CD14-positive monocyte (primary cell): ENCODE measurements at regions not wholly inside any gene's neighbourhood (a gene's known extent, or its start where the extent isn't known, plus 50 kb on each side); places are given as distances from the start of the nearest gene placed in this dataset.

ENCODE experiments used
- DNase-seq, 3 donors: peaks; one replicate each; pipeline ENCODE4 v3.0.0-alpha.2; 2011 to 2022
- H2AFZ ChIP-seq: 2 replicates; pipeline ENCODE4 v1.6.0; 2012; ENCODE audit warnings: mild to moderate bottlenecking, low read depth, low read length, inconsistent platforms; ENCODE audit not compliant: insufficient read depth, poor library complexity, severe bottlenecking
- H3K27ac ChIP-seq, 2 donors: 1 replicate in 1 of 2; 2 replicates in 1 of 2; pipeline ENCODE4 v1.5.1; 2012 to 2013; ENCODE audit warnings: low read length in 2 of 2, control low read depth in 1 of 2, inconsistent platforms in 1 of 2, low read depth in 1 of 2, mild to moderate bottlenecking in 1 of 2
- H3K27me3 ChIP-seq, 2 donors: one replicate each; pipeline versions ENCODE4 v1.6.0 to v1.6.1; 2011 to 2013; ENCODE audit warnings: low read length in 2 of 2; ENCODE audit not compliant: control insufficient read depth in 2 of 2, insufficient read depth in 2 of 2
- H3K36me3 ChIP-seq, 2 donors: replicated peaks in 1 of 2; 1 replicate in 1 of 2; 2 replicates in 1 of 2; pipeline versions ENCODE4 v1.5.1 to v1.6.1; 2012 to 2013; ENCODE audit warnings: low read length in 2 of 2, control low read depth in 1 of 2, inconsistent platforms in 1 of 2, mild to moderate bottlenecking in 1 of 2; ENCODE audit not compliant: insufficient read depth in 2 of 2, control insufficient read depth in 1 of 2
- H3K4me1 ChIP-seq, 2 donors: 1 replicate in 1 of 2; 2 replicates in 1 of 2; pipeline versions ENCODE4 v1.5.1 to v1.6.1; 2012 to 2013; ENCODE audit warnings: low read length in 2 of 2, control low read depth in 1 of 2, inconsistent platforms in 1 of 2, mild to moderate bottlenecking in 1 of 2, moderate library complexity in 1 of 2; ENCODE audit not compliant: insufficient read depth in 2 of 2, control insufficient read depth in 1 of 2
- H3K4me2 ChIP-seq: replicated peaks from 2 replicates; pipeline ENCODE3; 2012; ENCODE audit warnings: low read length, moderate library complexity, mild to moderate bottlenecking; ENCODE audit not compliant: poor library complexity, severe bottlenecking; ENCODE audit errors: extremely low read depth
- H3K4me3 ChIP-seq, 3 experiments: fragments of 200-600 bp in 1 of 3; sonication (generic) in 1 of 3; replicated peaks in 1 of 3; 1 replicate in 2 of 3; 2 replicates in 1 of 3; pipeline ENCODE4 v1.5.1; 2011 to 2013; ENCODE audit warnings: low read length in 3 of 3, mild to moderate bottlenecking in 3 of 3, control low read depth in 2 of 3, low read depth in 2 of 3, inconsistent platforms in 1 of 3, moderate library complexity in 1 of 3
- H3K79me2 ChIP-seq: 2 replicates; pipeline ENCODE4 v1.6.0; 2012; ENCODE audit warnings: mild to moderate bottlenecking, control low read depth, inconsistent platforms, low read length, moderate library complexity; ENCODE audit not compliant: insufficient read depth
- H3K9ac ChIP-seq: 2 replicates; pipeline ENCODE4 v1.6.0; 2017; ENCODE audit warnings: low read length, mild to moderate bottlenecking; ENCODE audit not compliant: insufficient read depth, poor library complexity, severe bottlenecking
- H3K9me3 ChIP-seq, 2 donors: replicated peaks in 1 of 2; 1 replicate in 1 of 2; 2 replicates in 1 of 2; pipeline versions ENCODE4 v1.5.1 to v1.6.1; 2012 to 2013; ENCODE audit warnings: low read length in 2 of 2, control low read depth in 1 of 2; ENCODE audit not compliant: control insufficient read depth in 1 of 2, insufficient read depth in 1 of 2
- H4K20me1 ChIP-seq: 2 replicates; pipeline ENCODE4 v1.6.0; 2012; ENCODE audit warnings: mild to moderate bottlenecking, low read length, control low read depth, moderate library complexity; ENCODE audit not compliant: insufficient read depth
- H3K27ac Mint-ChIP-seq, 7 donors: one replicate each; pipeline ENCODE4 v1.8.0; 2020; ENCODE audit warnings: mild to moderate bottlenecking in 7 of 7, mixed read lengths in 7 of 7, moderate library complexity in 6 of 7, inconsistent platforms in 2 of 7
- H3K27me3 Mint-ChIP-seq, 3 donors: one replicate each; pipeline ENCODE4 v1.8.0; 2021 to 2022; ENCODE audit warnings: low read depth in 3 of 3, mild to moderate bottlenecking in 3 of 3, mixed read lengths in 3 of 3, moderate library complexity in 3 of 3, inconsistent platforms in 1 of 3
- H3K36me3 Mint-ChIP-seq, 2 donors: one replicate each; pipeline ENCODE4 v1.8.0; 2020; ENCODE audit warnings: mixed read lengths in 2 of 2, inconsistent platforms in 1 of 2, mild to moderate bottlenecking in 1 of 2
- H3K4me1 Mint-ChIP-seq: one replicate; pipeline ENCODE4 v1.8.0; 2020; ENCODE audit warnings: mild to moderate bottlenecking, mixed read lengths
- H3K4me3 Mint-ChIP-seq, 2 donors: one replicate each; pipeline ENCODE4 v1.8.0; 2020; ENCODE audit warnings: mild to moderate bottlenecking in 2 of 2, mixed read lengths in 2 of 2, moderate library complexity in 1 of 2
- H3K9me3 Mint-ChIP-seq, 7 donors: one replicate each; pipeline ENCODE4 v1.8.0; 2020 to 2022; ENCODE audit warnings: mixed read lengths in 7 of 7, mild to moderate bottlenecking in 6 of 7, moderate library complexity in 6 of 7, inconsistent platforms in 2 of 7
- CTCF ChIP-seq: fragments of 200-600 bp; IDR thresholded peaks from one replicate; pipeline ENCODE4 v1.8.0; 2022; ENCODE audit warnings: antibody characterized with exemption, mild to moderate bottlenecking
- WGBS: methylation state at CpG from one replicate; pipeline ENCODE4 v1.1.5; 2013; ENCODE audit warnings: missing lambda C conversion rate; ENCODE audit not compliant: insufficient coverage; 5-methylcytosine and 5-hydroxymethylcytosine counted together
- intact Hi-C, 2 donors: fragments of 100-400 bp; cut with micrococcal nuclease; formaldehyde crosslinking; loops; one replicate each; pipeline versions ENCODE4 v1.15.0 to v1.15.1; 2023

- Mint-ChIP-seq H3K27ac (no peak overlapping the region), H3K4me3 (no peak overlapping the region), H3K4me1 (peaks cover 30% of the 10 kb centered on the region), H3K36me3 (peaks cover 22 to 29% of the 10 kb centered on the region in 2 donors), H3K9me3 (peaks cover 4 to 22% (median 13%) of the 10 kb centered on the region in 7 donors), H3K27me3 (no peaks in the 10 kb centered on the region)
- no peak overlapping the region for H2AFZ ChIP-seq
- no peak for DNase-seq
- no peak overlapping the region for H3K9ac ChIP-seq
- WGBS = no CpG with 5 or more reads among the region's 1 CpG
- H3K4me2 ChIP-seq = no peak overlapping the region
- no peaks in the 10 kb centered on the region for H3K27me3 ChIP-seq
- no peaks in the 10 kb centered on the region for H3K79me2 ChIP-seq
- peaks cover 8 to 23% of the 10 kb centered on the region in 2 donors for H3K4me1 ChIP-seq
- H3K4me3 ChIP-seq = no peak overlapping the region
- H3K9me3 ChIP-seq = peaks cover 3 to 12% of the 10 kb centered on the region in 2 donors
- no peak for TF ChIP-seq CTCF
- no peaks in the 10 kb centered on the region for H4K20me1 ChIP-seq
- intact Hi-C loops = no loop called here
- H3K36me3 ChIP-seq = peaks cover 5 to 11% of the 10 kb centered on the region in 2 donors
- H3K27ac ChIP-seq = peak overlapping the region in 1 of 2 donors; percentile 6
Measured at GRCh38 chr7:112888781-112889180, 98.6 kb upstream of the TMEM168 start.

GRCh38 chr7:112887976-112888375, 97.8 kb upstream of the TMEM168 start:
- peaks cover 0 to 2% of the 10 kb centered on the region in 2 donors for H3K36me3 ChIP-seq
- Mint-ChIP-seq H3K9me3 (peaks cover 6 to 20% (median 13%) of the 10 kb centered on the region in 7 donors), H3K4me1 (peaks cover 35% of the 10 kb centered on the region), H3K36me3 (peaks cover 15 to 24% of the 10 kb centered on the region in 2 donors), H3K4me3 (no peak overlapping the region), H3K27ac (peak overlapping the region in 2 of 7 donors; percentile 17 to 54), H3K27me3 (no peaks in the 10 kb centered on the region)
- H2AFZ ChIP-seq = no peak overlapping the region
- no peaks in the 10 kb centered on the region for H3K79me2 ChIP-seq
- no peaks in the 10 kb centered on the region for H4K20me1 ChIP-seq
- no peak overlapping the region for H3K4me2 ChIP-seq
- peaks cover 3 to 13% of the 10 kb centered on the region in 2 donors for H3K9me3 ChIP-seq
- WGBS = no CpG with 5 or more reads among the region's 1 CpG
- peaks cover 11 to 29% of the 10 kb centered on the region in 2 donors for H3K4me1 ChIP-seq
- H3K27me3 ChIP-seq = no peaks in the 10 kb centered on the region
- no peak for DNase-seq
- no peak for TF ChIP-seq CTCF
- no peak overlapping the region for H3K27ac ChIP-seq
- no peak overlapping the region for H3K9ac ChIP-seq
- intact Hi-C loops = no loop called here
- H3K4me3 ChIP-seq = no peak overlapping the region
